HG02852 (cell line): ENCODE measurements at regions not wholly inside any gene's neighbourhood (a gene's known extent, or its start where the extent isn't known, plus 50 kb on each side); places are given as distances from the start of the nearest gene placed in this dataset.

ENCODE experiments used
- ATAC-seq: cut with Tn5 transposase; IDR thresholded peaks from one replicate; pipeline ENCODE4 v1.9.1; 2021; ENCODE audit warnings: mild to moderate bottlenecking, moderate library complexity; ENCODE audit not compliant: unreplicated experiment

- no peak for ATAC-seq
Observed at GRCh38 chr6:44657206-44657819, 269.8 kb downstream of the CDC5L start.

- ATAC-seq = no peak
Observed at GRCh38 chr6:44658571-44658970, 271.1 kb downstream of the CDC5L start.

DNA sequence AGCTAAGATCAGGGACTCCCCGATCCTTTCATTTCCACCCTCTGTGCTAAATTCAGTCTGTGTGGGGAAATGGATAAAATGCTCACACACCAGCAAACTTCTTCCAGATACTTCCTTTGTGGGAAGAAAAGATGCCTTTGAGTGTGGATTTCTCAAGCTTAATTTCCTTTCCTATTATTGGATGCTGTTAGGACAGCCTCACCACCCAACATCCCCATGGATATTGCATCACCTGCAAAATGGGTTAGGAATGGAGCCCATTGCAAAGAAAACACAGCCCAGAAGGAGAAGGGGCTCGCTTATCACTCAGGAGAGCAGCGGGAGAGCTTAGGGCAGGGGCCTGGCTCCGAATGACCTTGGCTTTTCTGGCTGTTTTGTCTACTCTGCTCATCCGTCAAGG lies 272.2 kb downstream of the CDC5L start:
- ATAC-seq = no peak

GRCh38 chr6:44660561-44661220 lies 273.2 kb downstream of the CDC5L start:
- no peak for ATAC-seq

GRCh38 chr6:44661221-44662008 lies 273.9 kb downstream of the CDC5L start:
- ATAC-seq = no peak

DNA sequence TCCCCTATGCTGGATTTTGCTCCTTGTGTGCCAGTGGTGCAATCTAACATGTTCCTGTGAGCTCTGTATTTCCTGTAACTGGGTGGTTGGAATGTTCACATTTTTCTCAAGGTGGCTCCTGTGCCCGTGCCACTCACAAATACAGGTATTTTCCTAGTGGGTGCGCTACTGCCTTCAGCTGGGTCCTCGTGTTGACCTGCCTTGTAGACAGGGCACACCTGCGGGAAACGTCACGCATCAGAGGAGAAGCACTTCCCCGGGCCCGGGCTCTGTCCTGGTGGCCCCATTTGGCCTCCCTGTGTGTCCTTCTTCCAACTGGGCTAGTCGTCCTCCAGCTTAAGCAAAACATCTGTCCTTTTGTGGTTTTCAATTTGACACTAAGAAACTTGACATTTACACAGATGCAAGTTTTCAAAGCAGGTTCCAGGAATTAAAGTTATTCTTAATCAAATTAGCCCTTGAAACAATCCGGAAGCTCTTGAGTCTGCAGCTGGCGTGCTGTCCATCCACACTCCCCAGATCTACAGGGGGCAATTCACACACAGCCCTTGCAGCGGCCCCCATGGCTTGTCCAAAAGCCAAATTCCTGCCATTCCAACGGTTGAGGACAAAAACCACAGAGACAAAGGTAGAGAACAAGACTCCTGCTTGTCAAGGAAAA lies 275.1 kb downstream of the CDC5L start:
- no peak for ATAC-seq

DNA sequence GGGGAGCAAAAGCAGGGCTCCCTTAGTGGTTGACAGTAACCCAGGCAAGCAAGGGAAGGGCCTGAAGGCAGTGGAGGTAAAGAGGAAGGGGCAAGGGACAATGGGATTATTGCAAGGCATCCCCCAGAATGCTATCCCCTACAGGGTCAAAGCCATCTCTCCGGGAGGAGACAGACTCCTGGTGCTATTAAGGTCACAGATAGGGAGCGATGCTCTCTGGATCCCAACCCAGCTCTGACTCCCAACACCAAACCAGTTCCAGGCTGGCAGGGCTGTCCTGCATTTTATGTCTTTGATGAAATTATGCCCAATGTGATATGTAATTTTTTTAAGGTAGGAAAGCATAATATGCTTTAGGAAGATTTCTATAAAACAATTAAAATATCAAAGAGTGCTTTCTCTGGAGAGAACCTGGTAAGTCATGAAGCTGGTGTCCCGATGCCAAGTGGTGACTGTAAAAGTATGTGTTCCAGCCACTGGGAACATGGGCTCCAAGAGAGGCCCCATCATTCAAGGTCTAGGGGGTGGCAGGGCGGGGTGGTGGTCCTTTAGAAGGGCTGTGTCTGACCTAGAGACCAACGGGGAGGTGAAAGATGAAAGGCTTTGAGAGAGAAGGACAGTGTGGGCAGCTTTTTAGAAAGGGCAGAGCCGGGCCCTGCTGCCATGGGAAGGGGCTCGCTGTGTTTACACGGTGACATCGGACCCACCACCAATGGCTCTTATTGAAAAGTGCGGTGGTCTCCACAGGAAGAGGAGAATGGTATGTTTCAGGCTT lies 276.5 kb downstream of the CDC5L start:
- ATAC-seq = no peak

DNA sequence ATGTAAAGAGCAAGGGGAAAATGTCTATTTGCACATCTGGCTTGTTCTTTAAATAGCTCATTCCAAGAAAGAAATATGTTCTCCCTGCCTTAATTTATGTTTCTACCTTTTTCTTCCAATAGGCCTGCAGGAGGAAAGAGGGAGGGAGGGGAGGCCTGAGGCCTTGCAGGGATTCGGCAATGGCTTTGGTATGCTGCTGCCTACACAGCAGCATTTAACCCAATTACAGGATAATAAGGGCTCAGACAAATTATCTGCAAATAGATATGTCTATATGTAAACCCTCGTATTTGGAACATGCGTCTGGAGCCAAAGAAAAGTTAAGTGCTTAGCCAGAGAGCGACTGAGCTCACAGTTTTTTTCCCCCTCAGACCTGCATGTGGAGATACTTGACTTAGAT lies 277.2 kb downstream of the CDC5L start:
- ATAC-seq = no peak

GRCh38 chr6:44665143-44665542 lies 277.6 kb downstream of the CDC5L start:
- no peak for ATAC-seq

GRCh38 chr6:44665683-44666082 lies 278.2 kb downstream of the CDC5L start:
- ATAC-seq = no peak

DNA sequence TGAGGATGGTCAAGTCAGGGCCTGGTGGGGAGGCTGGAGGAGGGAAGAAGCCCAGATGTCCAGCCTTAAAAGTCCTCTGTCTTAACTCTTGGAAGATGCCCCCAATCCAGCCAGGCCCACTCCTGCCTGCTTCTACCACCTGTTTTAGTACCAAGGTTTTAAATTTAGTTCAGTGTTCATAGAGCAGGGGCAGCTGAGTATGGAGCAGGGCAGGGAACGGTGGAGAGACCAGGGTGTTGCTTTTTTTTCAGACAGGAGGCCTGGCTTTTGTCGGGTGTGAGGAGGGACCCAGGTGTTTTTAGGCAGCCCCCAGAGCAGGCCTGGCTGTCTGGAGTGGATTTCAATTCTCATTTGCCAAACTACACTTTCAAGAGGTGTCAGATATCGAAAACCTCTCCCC lies 278.8 kb downstream of the CDC5L start:
- no peak for ATAC-seq

DNA sequence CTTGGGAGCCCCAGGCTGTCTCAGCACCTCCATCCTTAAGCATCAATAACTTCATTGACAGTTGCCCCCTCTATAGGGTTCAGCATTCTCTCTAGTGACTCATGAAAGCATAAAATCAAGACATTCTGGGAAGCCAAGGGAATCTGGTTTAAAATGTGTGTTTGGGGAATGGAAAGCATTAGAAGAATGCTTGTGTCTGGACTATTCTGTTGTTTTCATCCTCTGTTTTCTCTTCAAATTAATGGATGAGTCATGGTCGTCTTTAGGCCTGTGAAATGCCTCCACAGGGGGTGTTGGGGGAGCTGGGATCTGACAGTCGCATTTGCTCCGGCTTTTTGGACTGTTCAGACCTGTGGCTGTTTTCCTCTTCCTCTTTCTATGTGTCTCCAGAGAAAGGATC lies 279.7 kb downstream of the CDC5L start:
- ATAC-seq = no peak

DNA sequence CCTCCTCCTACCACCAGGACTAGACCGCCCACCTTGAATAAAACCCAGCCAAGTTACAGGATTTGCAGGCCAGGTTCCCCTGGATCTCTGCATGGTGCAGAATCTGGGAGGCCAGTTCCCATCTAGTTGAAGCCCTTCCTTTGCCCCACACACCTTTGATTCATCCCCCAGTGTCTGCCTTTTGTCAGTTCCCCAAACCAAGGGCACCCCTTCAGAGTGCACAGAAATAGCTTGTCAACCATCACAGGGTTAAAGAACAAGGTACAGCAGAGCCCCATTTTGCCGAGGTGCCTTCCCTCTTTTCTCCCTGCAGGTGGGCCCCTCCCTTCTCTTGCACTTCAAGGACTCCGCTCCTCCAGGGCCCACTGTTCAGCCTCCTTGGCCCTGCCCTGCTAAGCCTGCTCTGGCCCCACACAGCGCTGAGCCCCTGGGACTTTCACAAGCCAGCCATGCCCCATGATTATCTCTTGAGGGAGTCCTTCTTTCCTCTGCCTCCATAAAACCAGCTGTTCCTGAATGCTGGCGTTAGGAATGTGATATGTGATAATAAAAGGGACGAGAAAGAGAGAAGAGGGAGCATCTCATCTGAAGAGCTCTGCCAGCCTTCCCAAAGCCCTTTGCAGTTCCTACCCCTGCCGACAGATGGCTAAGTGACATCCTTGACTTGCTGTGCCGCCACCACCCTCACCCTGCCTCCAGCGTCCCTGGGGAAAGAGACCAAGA lies 280.3 kb downstream of the CDC5L start:
- peak; percentile 64 for ATAC-seq

- no peak for ATAC-seq
Observed at GRCh38 chr6:44668391-44668930, 281.0 kb downstream of the CDC5L start.

- ATAC-seq = no peak
Observed at GRCh38 chr6:44668976-44669934, 281.7 kb downstream of the CDC5L start.

DNA sequence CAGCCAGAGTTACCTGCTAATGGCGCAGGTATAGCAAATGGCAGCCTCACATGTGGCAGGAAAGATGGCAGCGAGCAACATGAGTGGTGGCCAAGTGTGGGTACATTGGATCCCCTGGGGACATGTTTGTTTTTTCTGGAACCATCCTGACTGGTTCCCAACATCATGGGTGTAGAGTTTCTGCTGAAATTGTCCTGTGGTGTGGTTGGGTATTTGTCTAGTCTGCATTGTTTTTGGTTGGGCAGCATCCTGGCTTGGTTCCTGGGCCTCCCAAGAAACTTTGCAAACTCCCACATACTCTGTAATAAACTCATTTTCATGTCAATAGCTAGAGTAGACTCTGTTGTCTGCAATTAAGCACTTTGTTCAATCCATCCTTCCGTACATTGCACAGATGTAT lies 282.6 kb downstream of the CDC5L start:
- no peak for ATAC-seq

DNA sequence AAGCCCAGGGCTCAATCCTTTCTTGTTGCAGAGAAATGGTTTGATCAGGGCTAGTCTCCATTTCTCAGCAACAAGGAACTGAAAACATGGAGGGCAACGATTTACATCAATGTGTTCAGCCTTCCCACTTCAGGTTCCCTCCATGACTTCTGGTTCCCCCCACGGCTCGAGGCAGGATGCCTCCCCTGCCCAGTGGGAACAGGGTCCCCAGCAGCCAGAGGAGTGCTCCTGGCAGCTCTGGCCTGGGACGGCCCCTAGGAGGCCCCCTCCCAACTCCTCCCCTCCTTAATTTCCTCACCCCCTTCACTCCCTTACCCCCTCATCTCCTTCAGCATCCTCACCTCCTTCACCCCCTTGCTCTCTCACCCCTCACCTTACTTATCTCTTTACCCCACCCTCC lies 283.8 kb downstream of the CDC5L start:
- ATAC-seq = no peak

DNA sequence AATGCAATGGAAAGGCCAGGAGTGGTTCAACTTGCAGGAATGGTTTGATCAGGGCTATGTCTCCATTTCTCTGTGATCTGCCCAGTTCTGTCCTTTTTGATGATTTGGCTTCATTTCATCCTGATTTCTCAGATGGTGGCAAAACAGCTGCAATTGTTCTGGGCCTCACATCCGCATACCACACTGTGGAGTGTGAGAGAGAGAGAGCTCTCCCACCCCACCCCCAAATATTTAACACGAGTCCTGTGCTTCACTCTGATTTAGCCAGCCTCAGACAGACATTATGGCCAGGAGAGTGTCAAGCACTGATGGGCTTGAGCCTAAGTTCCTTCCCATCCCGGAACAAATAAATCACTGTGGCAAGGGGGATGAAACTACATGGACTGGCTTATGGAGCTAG lies 284.6 kb downstream of the CDC5L start:
- no peak for ATAC-seq

DNA sequence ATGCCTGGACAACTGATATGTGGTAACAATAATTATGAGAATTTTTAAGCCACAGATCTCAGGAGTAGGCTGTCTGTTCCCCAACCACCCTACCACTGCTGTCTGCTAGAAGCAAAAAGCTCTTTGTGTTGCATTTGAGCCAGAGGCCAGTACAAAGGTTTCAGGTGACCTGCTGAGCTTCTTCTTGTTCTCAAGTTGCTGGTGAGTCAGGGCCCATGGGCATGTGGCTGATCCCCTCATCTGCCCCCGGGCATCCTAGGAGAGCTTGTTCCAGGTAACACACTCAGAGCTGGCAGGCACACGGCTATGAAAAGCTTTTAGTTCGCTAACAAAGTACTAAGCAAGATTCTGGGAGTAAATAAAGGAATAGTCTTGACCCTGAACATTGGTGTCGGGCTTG lies 285.3 kb downstream of the CDC5L start:
- ATAC-seq = no peak
